SK-N-SH treated with all-trans-retinoic acid at 6 μM for 48 hours (cell line): ENCODE measurements at regions not wholly inside any gene's neighbourhood (a gene's known extent, or its start where the extent isn't known, plus 50 kb on each side); places are given as distances from the start of the nearest gene placed in this dataset.
"Not testable (repeated sequence)": the region's sequence is repeated elsewhere in the genome, so short reads cannot be mapped to it uniquely, and the experiment has no call there.

Source experiments
- CREB5 ChIP-seq: fragments of 250-450 bp; sonication (Bioruptor Pico); IDR thresholded peaks from 2 replicates; pipeline ENCODE4 v1.5.1; 2020; ENCODE audit warnings: low read depth, mild to moderate bottlenecking, moderate library complexity
- PPARA ChIP-seq: fragments of 250-450 bp; sonication (Bioruptor Pico); IDR thresholded peaks from 2 replicates; pipeline ENCODE4 v1.5.0; 2020; ENCODE audit warnings: mild to moderate bottlenecking, borderline replicate concordance
- ZFP30 ChIP-seq: fragments of 450-650 bp; formaldehyde crosslinking; IDR thresholded peaks from 2 replicates; pipeline ENCODE4 v1.5.0; 2022; ENCODE audit warnings: mild to moderate bottlenecking, moderate library complexity

GRCh38 chr5:39753747-39754146 is 329.0 kb upstream of the DAB2 start:
- not testable (repeated sequence) for TF ChIP-seq CREB5, ZFP30, PPARA (CRISPR knock-in tag)
